HuH-7 (cell line): ENCODE measurements at regions not wholly inside any gene's neighbourhood (a gene's known extent, or its start where the extent isn't known, plus 50 kb on each side); places are given as distances from the start of the nearest gene placed in this dataset.
A peak's percentile ranks its signal among the peaks of the same experiment; 100 is the strongest.
"Not testable (repeated sequence)": the region's sequence is repeated elsewhere in the genome, so short reads cannot be mapped to it uniquely, and the experiment has no call there.

ENCODE experiments used
- DNase-seq: peaks from one replicate; pipeline ENCODE4 v3.0.0; 2011; ENCODE audit warnings: low spot score

DNA sequence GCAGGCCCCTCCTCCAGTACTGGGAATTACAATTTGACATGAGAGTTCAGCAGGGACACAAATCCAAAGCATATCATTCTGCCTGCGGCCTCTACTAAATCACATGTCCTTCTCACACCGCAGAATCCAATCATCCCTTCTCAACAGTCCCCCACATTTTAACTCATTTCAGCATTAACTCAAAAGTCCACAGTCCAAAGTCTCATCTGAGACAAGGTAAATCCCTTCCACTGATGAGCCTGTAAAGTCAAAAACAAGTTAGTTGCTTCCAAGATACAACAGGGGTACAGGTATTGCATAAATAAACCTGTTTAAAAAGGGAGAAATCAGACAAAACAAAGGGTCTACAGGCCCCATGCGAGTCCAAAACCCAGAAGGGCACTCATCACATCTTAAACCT lies 64.0 kb downstream of the EBNA1BP2 start:
- DNase-seq = no peak

DNA sequence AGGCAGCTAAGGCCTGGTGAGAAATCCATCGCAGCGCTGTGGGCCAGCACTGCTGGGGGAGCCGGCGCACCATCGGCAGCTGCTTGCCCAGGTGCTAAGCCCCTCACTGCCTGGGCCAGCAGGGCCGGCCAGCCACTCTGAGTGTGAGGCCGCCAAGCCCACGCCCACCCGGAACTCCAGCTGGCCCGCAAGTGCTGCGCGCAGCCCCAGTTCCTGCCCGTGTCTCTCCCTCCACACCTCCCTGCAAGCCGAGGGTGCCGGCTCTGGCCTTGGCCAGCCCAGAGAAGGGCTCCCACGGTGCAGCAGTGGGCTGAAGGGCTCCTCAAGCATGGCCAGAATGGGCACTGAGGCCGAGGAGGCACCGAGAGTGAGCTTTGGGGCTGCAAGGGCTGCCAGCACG lies 64.4 kb downstream of the EBNA1BP2 start:
- DNase-seq = no peak

DNA sequence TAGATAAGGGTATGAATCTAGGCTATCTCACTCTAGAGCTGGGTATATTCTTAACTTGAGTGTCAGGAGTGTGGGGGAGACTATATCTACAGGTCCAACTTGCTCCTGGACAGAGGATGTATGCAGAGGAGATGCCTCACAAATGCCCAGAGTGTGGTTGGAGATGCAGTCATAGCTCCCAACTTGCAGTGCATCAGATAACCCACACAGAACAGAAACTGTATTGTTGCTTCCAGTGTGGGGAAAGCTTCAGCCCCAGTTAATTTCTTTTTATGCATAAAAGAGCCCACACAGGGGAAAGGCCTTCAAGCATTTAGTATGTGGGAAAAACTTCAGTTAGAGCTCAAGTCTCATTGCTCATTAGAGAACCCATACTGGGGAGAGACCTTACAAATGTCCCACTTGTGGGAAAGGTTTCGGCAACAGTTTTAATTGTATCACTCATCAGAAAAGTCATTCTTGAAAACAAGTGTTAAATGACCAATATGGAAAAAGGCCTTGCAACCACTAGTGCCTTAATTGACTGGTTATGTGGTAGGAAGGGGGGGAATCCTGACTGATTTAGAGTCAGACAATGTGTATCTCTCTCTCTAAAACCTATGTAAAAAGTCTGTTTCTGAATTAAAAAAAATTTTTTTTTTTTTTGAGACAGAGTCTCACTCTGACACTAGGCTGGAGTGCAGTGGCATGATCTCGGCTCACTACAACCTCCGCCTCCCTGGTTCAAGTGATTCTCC lies 67.9 kb downstream of the EBNA1BP2 start:
- DNase-seq = no peak

DNA sequence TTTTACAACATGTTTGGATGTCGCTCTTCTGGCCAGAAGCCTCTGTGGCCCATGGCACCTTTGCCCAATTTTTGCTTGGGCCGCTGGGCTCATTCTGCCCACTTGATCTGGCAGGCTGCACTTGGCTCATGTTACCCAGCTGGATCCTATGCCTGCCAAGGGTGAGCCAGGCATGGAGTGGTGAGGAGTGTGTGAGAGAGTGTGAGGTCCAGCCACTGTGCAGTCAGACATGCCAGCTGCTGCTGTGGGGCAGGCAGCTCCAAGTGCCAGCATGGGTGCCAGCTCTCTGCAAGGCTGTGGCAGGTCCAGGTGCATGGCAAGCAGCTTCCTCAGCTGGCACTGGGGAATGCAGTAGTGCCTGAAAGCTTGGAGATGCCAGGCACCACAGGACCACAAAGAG lies 71.0 kb downstream of the EBNA1BP2 start:
- DNase-seq = no peak

DNA sequence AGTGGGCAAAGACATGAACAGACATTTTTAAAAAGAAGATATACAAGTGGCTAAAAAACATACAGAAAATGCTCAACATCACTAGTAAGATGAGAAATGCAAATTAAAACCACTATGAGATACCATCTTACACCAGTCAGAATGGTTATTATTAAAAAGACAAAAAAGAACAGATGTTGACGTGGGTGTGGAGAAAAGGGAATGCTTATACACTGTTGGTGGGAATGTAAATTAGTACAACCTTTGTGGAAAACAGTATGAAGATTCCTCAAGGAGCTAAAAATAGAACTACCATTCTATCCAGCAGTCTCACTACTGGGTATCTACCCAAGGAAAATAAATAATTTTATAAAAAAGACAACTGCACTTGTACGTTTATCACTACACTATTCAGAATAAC lies 73.9 kb downstream of the EBNA1BP2 start:
- DNase-seq = no peak

DNA sequence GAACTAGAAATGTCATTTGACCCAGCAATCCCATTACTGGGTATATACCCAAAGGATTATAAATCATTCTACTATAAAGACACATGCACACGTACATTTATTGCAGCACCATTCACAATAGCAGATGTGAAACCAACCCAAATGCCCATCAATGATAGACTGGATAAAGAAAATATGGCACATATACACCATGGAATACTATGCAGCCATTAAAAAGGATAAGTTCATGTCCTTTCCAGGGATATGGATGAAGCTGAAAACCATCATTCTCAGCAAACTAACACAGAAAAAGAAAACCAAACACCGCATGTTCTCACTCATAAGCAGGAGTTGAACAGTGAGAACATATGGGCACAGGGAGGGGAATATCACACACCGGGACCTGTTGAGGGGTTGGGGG lies 75.6 kb downstream of the EBNA1BP2 start:
- not testable (repeated sequence) for DNase-seq

DNA sequence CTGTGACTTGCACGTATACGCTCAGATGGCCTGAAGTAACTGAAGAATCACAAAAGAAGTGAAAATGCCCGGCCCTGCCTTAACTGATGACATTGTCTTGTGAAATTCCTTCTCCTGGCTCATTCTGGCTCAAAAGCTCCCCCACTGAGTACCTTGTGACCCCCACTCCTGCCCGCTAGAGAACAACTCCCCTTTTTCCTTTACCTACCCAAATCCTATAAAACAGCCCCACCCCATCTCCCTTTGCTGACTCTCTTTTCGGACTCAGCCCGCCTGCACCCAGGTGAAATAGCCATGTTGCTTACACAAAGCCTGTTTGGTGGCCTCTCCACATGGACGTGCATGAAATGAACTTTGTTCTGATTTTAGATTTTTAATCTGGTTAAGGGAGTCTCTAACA lies 81.3 kb downstream of the EBNA1BP2 start:
- not testable (repeated sequence) for DNase-seq

DNA sequence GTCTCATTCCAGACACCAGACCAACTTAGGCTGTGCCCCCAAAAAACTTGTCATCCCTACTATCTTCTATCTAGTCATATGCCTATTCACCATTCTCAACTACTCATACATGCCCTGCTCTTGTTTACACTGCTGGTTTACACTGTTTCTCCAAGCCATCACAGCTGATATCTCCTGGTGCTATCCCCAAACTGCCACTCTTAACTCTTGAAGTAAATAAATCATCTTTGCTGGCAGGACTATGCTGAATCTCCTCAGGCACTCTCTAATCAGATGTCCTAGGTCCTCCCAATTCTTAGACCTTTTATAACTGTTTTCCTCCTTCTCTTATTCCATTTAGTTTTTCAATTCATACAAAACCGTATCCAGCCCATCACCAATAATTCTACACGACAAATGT lies 81.9 kb downstream of the EBNA1BP2 start:
- DNase-seq = not testable (repeated sequence)

DNA sequence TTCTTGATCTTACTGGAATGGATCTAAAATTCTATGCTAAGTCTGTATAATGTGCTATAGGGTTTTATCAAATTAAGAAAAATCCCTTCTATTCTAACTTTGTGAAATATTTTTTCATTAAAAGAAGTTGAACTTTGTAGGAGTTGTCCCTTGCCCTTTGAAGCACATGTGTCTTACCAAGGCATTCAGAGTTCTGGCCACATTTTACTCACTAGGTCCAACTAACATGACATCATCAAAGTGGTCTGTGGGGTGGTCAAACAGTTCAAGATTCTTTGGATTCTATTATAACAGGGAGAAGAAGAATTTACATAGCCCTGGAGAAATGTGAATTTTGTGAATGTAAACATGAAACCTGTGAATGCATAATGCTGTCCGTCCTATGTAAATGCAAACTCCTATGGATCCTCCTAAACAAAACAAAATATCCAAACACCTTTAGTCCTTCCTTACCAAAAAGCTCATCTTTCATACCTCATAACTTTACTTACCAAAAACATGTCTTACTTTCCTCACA lies 88.7 kb downstream of the EBNA1BP2 start:
- no peak for DNase-seq

DNA sequence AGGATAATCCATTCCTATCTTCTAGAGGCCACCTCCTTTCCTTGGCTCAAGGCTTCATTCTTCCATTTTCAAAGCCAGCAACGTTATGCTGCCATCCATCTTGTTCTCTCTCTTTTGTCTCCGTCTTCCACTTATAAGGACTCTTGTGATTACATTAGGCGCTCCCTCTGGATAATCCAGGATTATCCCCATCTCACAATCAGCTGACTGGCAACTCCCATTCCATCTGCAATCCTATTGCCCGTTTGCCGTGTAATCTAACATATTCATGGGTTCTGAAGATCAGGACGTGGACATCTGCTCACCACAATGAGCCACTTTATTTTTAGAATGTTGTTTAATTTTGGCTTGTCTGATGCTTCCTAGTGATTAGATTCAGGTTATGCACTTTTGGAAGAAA lies 89.3 kb downstream of the EBNA1BP2 start:
- DNase-seq = no peak

DNA sequence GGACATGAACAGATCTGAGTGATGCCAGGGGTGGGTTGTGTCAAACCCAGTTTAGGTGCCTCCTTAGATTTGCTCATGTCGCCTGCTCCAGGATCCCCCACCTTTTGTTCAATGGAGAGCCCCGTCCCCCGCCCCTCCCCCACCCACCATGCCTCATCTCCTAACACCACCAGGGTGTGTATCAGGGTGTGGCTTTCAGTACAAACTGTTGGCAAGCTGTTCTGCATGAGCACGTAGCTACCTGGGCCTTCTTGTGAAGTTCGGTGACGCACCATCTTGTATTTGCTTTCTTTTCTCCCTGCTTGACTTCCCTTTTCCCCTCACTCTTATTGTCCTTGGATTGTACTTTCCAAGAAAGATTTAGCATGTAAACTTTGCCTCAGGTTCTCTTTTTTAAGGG lies 94.8 kb downstream of the EBNA1BP2 start:
- no peak for DNase-seq

DNA sequence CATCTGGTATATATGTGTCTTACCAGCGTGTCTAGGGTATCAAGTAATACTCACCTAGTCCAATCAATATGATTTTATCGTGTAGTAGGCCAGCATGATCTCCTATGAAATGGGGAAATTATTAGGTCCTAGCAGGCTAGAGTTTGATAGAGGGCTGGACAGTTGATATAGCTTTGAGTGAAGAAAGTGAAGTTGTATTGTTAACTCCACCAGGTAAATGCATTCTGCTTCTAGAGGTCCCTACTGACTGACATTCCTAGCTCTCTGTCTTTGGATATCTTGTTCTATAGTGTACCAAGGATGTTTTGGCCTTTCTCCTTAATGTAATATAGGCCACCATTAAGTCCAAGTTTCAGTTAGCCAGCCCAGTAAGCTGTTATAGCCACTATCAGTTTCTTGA lies 97.4 kb downstream of the EBNA1BP2 start:
- DNase-seq = no peak

DNA sequence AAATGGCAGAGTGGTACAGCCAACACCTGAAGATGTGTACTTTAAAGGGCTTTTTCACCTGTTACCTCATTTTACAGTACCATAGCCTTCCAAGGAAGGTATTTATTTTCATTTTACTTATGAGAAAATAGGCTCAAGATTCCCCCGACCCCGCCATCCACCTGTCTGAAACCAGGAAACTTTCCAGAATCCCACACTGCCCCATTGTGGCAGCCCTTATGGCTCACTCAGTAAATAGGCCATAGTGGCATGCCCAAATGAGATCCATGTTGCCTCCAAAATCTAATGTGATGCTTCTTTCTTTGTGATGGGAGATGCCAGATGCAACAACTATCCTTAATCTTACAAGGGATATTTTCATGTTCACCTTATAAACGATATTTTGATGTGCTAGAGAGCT lies 97.8 kb downstream of the EBNA1BP2 start:
- DNase-seq = no peak

DNA sequence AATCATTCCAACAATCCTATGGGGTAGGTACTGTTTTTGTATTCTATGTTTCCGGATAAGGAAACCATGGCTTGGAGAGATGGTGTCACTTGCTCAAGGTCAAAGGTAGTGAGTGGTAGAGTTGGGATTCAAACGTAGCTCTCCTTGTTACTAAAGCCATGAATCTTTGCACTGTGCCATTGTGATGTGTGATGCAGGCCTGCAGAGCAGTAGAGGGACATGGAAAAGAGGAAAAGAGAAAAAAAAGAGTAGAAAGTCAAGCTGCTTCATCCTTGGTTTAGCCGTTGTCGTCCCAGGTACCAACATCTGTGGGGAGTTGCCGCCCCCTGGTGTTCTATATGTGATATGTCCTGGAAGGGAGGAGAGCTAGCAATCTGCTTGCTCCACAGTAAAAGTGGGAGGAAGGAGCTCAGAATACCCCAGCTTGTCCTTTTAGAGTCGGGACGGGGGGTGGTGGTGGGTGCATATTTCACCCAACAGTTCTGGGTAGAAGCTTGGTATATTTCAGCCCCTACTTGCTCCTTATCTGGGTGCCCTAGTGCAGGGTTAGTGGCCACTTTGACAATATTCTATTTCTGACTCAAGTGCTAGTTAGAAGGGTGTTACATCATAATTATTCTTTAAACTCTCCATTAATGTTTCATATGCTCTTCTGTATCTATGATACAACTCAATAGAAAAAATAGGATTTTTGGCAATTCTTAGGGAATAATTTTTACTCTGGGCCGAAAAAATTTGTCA lies 98.4 kb downstream of the EBNA1BP2 start:
- peak; percentile 79 for DNase-seq

DNA sequence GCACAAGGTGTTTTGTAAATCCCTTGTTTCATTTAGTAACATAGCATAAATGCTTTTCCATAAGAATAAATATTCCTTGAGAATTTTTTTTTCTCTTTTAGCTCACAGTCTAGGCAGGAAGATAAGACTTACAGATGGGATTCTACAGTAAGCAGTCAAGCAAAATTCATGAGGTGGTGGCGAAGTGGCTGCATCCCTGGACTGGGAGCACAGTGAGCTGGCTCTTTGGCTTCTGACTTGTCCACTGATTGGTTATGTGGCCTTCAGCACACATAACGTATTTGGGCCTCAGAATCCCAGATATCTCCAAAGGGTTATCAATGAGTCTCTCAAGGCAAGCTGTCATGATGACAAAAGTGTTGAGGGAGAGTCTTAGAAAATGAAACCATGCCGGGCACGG lies 99.8 kb downstream of the EBNA1BP2 start:
- no peak for DNase-seq

DNA sequence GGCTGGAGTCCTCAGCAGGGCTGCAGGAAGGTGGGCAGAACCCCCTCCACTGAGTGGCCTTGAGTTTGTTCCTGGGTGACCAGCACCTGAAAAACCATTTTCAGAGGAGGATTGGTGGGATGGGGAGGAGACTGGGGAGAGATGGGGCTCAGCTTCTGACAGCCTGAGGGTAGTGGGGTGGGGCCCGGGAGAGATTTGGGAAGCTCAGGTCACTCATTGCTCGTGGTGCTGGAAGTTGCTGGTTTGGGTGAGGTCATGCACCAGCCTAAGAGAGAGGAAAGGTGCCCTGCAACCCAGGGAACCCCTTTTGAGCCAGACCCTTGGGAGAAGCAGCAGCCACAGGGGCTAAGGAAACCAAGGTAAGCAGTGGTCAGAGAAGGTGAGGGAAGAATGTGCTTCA lies 100.8 kb downstream of the EBNA1BP2 start:
- no peak for DNase-seq

DNA sequence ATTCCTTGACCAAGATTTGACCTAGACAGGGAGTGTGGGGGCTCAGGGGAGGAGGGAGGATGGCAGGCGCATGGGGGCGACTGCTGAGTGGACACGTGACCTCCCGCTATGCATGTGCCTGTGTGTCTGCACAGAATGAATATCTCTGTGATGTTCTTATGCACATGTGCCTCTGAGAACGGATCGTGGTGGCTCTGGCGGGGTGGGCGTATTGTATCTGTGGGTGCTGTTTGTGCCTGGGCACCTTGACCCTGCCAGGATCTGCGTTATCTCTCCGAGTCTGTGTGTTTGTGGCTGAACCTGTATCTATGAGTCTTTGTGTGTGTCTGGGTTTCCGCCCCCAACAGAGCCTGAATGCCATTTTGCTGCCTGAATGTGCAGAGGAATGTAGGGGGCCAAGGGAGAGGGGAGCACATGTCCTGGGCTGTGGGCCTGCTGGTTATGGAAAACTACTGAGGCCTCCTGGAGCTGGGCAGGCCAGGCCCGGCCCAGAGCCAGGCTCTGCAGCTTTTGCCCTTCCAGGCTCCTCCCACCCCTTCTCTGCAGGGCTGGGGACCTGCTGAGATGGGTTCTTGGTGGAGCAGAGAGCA lies 102.5 kb downstream of the EBNA1BP2 start:
- no peak for DNase-seq

DNA sequence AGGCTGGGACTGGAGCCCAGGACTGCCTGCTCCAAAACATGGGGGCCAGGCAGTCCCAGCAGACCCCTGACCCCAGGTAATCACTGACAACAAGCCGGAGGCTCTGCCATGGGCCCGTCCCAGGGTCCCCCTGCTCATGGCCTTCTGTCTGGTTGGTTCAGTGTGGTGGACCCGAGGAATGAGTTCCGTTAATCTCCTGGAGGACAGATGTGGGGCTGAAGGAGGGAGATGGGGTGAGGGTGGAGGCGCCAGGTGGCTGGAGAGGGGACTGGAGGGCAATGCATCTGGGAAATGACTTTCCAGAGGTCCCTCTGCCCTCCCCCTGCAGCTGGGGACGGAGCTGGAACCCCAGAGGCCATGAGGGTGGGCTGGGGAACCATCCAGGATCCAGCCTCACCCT lies 103.2 kb downstream of the EBNA1BP2 start:
- DNase-seq = no peak

DNA sequence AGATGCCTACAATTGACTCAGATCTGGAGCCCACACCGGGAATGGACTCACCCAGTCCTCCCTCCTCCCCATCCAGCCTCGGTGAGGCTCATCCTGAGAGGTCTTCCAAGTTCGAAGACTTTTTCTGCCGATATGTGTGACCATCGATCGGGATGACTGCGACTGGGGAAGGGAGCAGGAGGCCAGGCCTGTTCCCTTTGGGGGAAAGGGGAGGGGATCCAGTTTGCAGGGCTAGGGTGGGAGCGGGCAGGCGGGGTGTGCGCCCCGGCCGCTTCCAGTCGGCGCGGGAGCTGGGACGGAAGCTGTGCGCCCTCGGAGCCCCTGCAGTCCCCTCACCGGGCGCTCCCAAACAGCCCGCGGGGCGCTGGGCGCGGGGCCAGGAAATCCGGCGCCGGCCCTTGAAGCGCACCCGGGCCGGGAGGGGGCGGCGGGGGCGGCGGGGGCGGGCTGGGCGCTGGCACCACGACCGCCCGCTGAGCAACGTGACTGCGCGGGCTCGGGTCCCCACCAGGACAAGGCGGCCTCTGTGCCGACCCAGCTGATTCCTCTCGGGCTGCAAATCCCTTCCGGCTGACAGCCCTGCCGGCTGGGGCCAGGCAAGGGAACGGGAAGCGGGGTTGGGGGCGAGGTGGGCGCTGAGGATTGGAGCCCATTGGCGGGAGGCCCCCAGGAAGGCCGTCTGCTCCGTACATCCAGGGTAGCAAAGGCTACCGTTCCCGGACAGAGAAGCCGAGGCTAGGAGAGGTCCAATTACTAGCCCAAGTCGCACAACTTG lies 103.9 kb downstream of the EBNA1BP2 start:
- DNase-seq = peak; percentile 55

DNA sequence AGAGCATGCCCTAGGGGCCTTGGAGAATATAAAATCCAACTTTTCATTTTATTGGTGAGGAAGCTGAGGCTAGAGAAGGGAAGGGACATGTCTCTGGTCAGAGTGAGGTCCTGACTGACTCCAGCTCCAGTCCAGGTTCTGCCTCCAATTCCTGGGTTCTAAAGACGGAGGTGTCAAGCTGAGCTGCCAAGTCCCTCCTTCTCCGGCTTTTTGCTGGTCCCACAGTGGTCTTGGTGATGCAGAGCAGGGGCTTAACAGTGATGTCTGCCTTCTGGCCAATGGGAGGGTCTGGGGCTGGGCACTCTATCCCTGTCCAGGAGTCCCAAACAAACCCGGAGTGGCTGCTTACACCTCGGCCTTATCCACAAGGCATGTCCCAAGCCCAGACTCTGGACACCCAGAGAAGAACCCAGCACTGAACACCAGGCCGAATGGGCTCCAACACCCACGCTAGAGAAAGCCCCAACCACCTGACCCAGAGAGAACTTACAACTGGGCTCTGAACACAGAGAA lies 104.8 kb downstream of the EBNA1BP2 start:
- no peak for DNase-seq

DNA sequence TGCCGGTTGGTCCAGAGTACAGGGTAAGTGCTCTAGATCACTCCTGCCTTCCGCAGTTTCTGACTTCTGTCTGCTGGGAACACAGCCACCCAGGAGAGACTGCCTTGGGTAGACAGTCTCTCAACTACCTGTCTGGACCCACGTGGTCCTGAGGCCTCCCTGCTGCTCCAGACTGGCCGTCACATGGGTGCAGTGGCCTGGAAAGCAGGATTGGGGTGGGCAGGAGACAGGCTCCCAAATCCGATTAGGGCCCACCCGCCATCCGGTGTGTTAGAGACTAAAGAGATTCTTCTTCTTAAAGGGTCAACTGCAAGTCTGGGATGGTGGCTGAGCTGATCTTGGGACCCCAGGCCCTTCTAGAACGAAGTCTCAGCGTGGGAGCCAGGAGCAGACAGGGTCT lies 105.5 kb downstream of the EBNA1BP2 start:
- no peak for DNase-seq
